Stimulated activated naive CD4-positive, alpha-beta T cell (primary cell): ENCODE measurements at regions not wholly inside any gene's neighbourhood (a gene's known extent, or its start where the extent isn't known, plus 50 kb on each side); places are given as distances from the start of the nearest gene placed in this dataset.
"Not testable (repeated sequence)": the region's sequence is repeated elsewhere in the genome, so short reads cannot be mapped to it uniquely, and the experiment has no call there.

Experiments used
- DNase-seq, 6 experiments: peaks; one replicate each; lab custom pipeline; 2025; lab: John Stamatoyannopoulos, UW

- no peak for DNase-seq
Observed at GRCh38 chr3:159045279-159045885, 243.5 kb downstream of the MFSD1 start.

- DNase-seq, result no peak
Observed at GRCh38 chr3:159047361-159047760, 245.5 kb downstream of the MFSD1 start.

GRCh38 chr3:159052494-159052893 lies 250.6 kb downstream of the MFSD1 start:
- not testable (repeated sequence) for DNase-seq

GRCh38 chr3:159057621-159058020 lies 255.8 kb downstream of the MFSD1 start:
- DNase-seq, result no peak

- no peak for DNase-seq
Observed at GRCh38 chr3:159058859-159059258, 257.0 kb downstream of the MFSD1 start.

- no peak for DNase-seq
Observed at GRCh38 chr3:159059395-159059794, 257.5 kb downstream of the MFSD1 start.

- no peak for DNase-seq
Observed at GRCh38 chr3:159062734-159063410, 261.0 kb downstream of the MFSD1 start.

- DNase-seq, result no peak
Observed at GRCh38 chr3:159069091-159069490, 267.2 kb downstream of the MFSD1 start, which contains the start of gene IQCJ. Gene IQCJ (plus strand): TSS chr3:159069319.

- no peak for DNase-seq
Observed at GRCh38 chr3:159069866-159070425, 268.1 kb downstream of the MFSD1 start.

GRCh38 chr3:159074756-159075701 lies 273.2 kb downstream of the MFSD1 start:
- DNase-seq, result no peak

GRCh38 chr3:159077860-159078259 lies 276.0 kb downstream of the MFSD1 start:
- no peak for DNase-seq

GRCh38 chr3:159080256-159080655 lies 278.4 kb downstream of the MFSD1 start:
- DNase-seq, result no peak

- no peak for DNase-seq
Observed at GRCh38 chr3:159080821-159081220, 279.0 kb downstream of the MFSD1 start.

GRCh38 chr3:159082519-159082918 lies 280.7 kb downstream of the MFSD1 start:
- no peak for DNase-seq

GRCh38 chr3:159091936-159092335 lies 290.1 kb downstream of the MFSD1 start:
- DNase-seq, result no peak

GRCh38 chr3:159102001-159102400 lies 300.1 kb downstream of the MFSD1 start:
- no peak for DNase-seq

GRCh38 chr3:159112724-159113123 lies 310.9 kb downstream of the MFSD1 start:
- no peak for DNase-seq

GRCh38 chr3:159113221-159113875 lies 311.5 kb downstream of the MFSD1 start:
- DNase-seq, result no peak

GRCh38 chr3:159114582-159114981 lies 312.7 kb downstream of the MFSD1 start:
- no peak for DNase-seq

GRCh38 chr3:159123877-159124276 lies 322.0 kb downstream of the MFSD1 start:
- no peak for DNase-seq

- DNase-seq, result no peak
Observed at GRCh38 chr3:159126261-159127020, 324.6 kb downstream of the MFSD1 start.
